Astrocyte (in vitro differentiated cells and primary cell): ENCODE measurements at regions not wholly inside any gene's neighbourhood (a gene's known extent, or its start where the extent isn't known, plus 50 kb on each side); places are given as distances from the start of the nearest gene placed in this dataset.

ENCODE experiments used
- DNase-seq: peaks from one replicate; pipeline ENCODE4 v3.0.0-alpha.2; 2010; ENCODE audit warnings: low read depth
- FAIRE-seq: peaks from 2 replicates; lab custom pipeline; 2011; peaks lifted over from hg19 to GRCh38; lab: Jason Lieb, UNC
- H2AFZ ChIP-seq: 2 replicates; pipeline ENCODE4 v1.6.0; 2012; ENCODE audit warnings: low read depth, low read length, inconsistent platforms
- H3K27ac ChIP-seq: 2 replicates; pipeline ENCODE4 v1.5.1; 2011; ENCODE audit warnings: low read depth, low read length, inconsistent platforms
- H3K27me3 ChIP-seq: 2 replicates; pipeline ENCODE4 v1.6.0; 2011; ENCODE audit warnings: low read length, inconsistent platforms; ENCODE audit not compliant: insufficient read depth
- H3K36me3 ChIP-seq: 2 replicates; pipeline ENCODE4 v1.5.1; 2011; ENCODE audit warnings: low read length, inconsistent platforms; ENCODE audit not compliant: insufficient read depth
- H3K4me1 ChIP-seq: 2 replicates; pipeline ENCODE4 v1.5.1; 2011; ENCODE audit warnings: low read length, inconsistent platforms; ENCODE audit not compliant: insufficient read depth
- H3K4me2 ChIP-seq: 2 replicates; pipeline ENCODE4 v1.6.0; 2012; ENCODE audit warnings: low read length, inconsistent platforms
- H3K4me3 ChIP-seq: 2 replicates; pipeline ENCODE4 v1.5.1; 2011; ENCODE audit warnings: low read depth, mild to moderate bottlenecking, low read length, inconsistent platforms; ENCODE audit not compliant: insufficient read depth
- H3K79me2 ChIP-seq: 2 replicates; pipeline ENCODE4 v1.6.0; 2012; ENCODE audit warnings: mild to moderate bottlenecking, low read length, inconsistent platforms; ENCODE audit not compliant: insufficient read depth
- H3K9ac ChIP-seq: 2 replicates; pipeline ENCODE4 v1.6.0; 2012; ENCODE audit warnings: mild to moderate bottlenecking, low read length, inconsistent platforms
- H3K9me3 ChIP-seq: 2 replicates; pipeline ENCODE4 v1.5.1; 2012; ENCODE audit warnings: low read depth, mild to moderate bottlenecking, low read length, inconsistent platforms; ENCODE audit not compliant: insufficient read depth
- H4K20me1 ChIP-seq: 2 replicates; pipeline ENCODE4 v1.6.0; 2012; ENCODE audit warnings: low read length, inconsistent platforms; ENCODE audit not compliant: insufficient read depth
- H3K27ac Mint-ChIP-seq: one replicate; pipeline ENCODE4 v1.8.0; 2021; ENCODE audit warnings: mild to moderate bottlenecking, mixed read lengths; ENCODE audit not compliant: unreplicated experiment
- H3K27me3 Mint-ChIP-seq: one replicate; pipeline ENCODE4 v1.8.0; 2021; ENCODE audit warnings: low read depth, mixed read lengths; ENCODE audit not compliant: unreplicated experiment
- H3K36me3 Mint-ChIP-seq: one replicate; pipeline ENCODE4 v1.8.0; 2021; ENCODE audit warnings: low read depth, mixed read lengths; ENCODE audit not compliant: unreplicated experiment
- H3K4me1 Mint-ChIP-seq: one replicate; pipeline ENCODE4 v1.8.0; 2021; ENCODE audit warnings: low read depth, mixed read lengths; ENCODE audit not compliant: unreplicated experiment
- H3K4me3 Mint-ChIP-seq: one replicate; pipeline ENCODE4 v1.8.0; 2021; ENCODE audit warnings: mild to moderate bottlenecking, moderate library complexity, mixed read lengths; ENCODE audit not compliant: unreplicated experiment
- H3K9me3 Mint-ChIP-seq: one replicate; pipeline ENCODE4 v1.8.0; 2021; ENCODE audit warnings: mild to moderate bottlenecking, mixed read lengths; ENCODE audit not compliant: unreplicated experiment
- EZH2 ChIP-seq: IDR thresholded peaks from 2 replicates; pipeline ENCODE4 v1.6.1; 2012; ENCODE audit warnings: mild to moderate bottlenecking, low read length, inconsistent platforms; ENCODE audit not compliant: insufficient read depth
- TF ChIP-seq, protein P1 (sequence below): IDR thresholded peaks from 2 replicates; pipeline ENCODE4 v1.5.1; 2011; ENCODE audit warnings: low read depth, mild to moderate bottlenecking, inconsistent platforms, low read length, moderate library complexity; ENCODE audit not compliant: insufficient read depth

- Histone ChIP-seq H2AFZ (no peak overlapping the region), H3K79me2 (peaks cover 8% of the 10 kb centered on the region), H3K4me1 (no peaks in the 10 kb centered on the region), H4K20me1 (peaks cover 4% of the 10 kb centered on the region), H3K9me3 (no peaks in the 10 kb centered on the region), H3K9ac (no peak overlapping the region), H3K36me3 (no peaks in the 10 kb centered on the region), H3K27ac (no peak overlapping the region), H3K4me3 (no peak overlapping the region), H3K4me2 (no peak overlapping the region), H3K27me3 (no peaks in the 10 kb centered on the region)
- H3K27me3 Mint-ChIP-seq, result no peaks in the 10 kb centered on the region
- H3K9me3 Mint-ChIP-seq, result no peaks in the 10 kb centered on the region
- H3K36me3 Mint-ChIP-seq, result no peaks in the 10 kb centered on the region
- no peak overlapping the region for H3K4me3 Mint-ChIP-seq
- DNase-seq (no peak), FAIRE-seq (no peak)
- no peak for TF ChIP-seq EZH2
- TF ChIP-seq, protein P1, sequence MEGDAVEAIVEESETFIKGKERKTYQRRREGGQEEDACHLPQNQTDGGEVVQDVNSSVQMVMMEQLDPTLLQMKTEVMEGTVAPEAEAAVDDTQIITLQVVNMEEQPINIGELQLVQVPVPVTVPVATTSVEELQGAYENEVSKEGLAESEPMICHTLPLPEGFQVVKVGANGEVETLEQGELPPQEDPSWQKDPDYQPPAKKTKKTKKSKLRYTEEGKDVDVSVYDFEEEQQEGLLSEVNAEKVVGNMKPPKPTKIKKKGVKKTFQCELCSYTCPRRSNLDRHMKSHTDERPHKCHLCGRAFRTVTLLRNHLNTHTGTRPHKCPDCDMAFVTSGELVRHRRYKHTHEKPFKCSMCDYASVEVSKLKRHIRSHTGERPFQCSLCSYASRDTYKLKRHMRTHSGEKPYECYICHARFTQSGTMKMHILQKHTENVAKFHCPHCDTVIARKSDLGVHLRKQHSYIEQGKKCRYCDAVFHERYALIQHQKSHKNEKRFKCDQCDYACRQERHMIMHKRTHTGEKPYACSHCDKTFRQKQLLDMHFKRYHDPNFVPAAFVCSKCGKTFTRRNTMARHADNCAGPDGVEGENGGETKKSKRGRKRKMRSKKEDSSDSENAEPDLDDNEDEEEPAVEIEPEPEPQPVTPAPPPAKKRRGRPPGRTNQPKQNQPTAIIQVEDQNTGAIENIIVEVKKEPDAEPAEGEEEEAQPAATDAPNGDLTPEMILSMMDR, result no peak
- no peak overlapping the region for H3K27ac Mint-ChIP-seq
- peaks cover 14% of the 10 kb centered on the region for H3K4me1 Mint-ChIP-seq
Measured at GRCh38 chr1:232501854-232502253, 128.1 kb downstream of the SIPA1L2 start.

- no peak for FAIRE-seq
- no peaks in the 10 kb centered on the region for H3K27me3 Mint-ChIP-seq
- Histone ChIP-seq H3K27ac (no peak overlapping the region), H3K36me3 (no peaks in the 10 kb centered on the region), H3K9ac (no peak overlapping the region), H3K79me2 (no peaks in the 10 kb centered on the region), H3K9me3 (no peaks in the 10 kb centered on the region), H3K4me1 (no peaks in the 10 kb centered on the region), H3K4me3 (no peak overlapping the region), H3K4me2 (no peak overlapping the region), H3K27me3 (no peaks in the 10 kb centered on the region), H2AFZ (no peak overlapping the region), H4K20me1 (peaks cover 4% of the 10 kb centered on the region)
- DNase-seq, result no peak
- H3K4me3 Mint-ChIP-seq, result no peak overlapping the region
- H3K27ac Mint-ChIP-seq, result no peak overlapping the region
- peaks cover 9% of the 10 kb centered on the region for H3K4me1 Mint-ChIP-seq
- TF ChIP-seq, protein P1, result no peak
- no peak for TF ChIP-seq EZH2
- no peaks in the 10 kb centered on the region for H3K9me3 Mint-ChIP-seq
- no peaks in the 10 kb centered on the region for H3K36me3 Mint-ChIP-seq
Measured at GRCh38 chr1:232499188-232499587, 130.7 kb downstream of the SIPA1L2 start.

DNA sequence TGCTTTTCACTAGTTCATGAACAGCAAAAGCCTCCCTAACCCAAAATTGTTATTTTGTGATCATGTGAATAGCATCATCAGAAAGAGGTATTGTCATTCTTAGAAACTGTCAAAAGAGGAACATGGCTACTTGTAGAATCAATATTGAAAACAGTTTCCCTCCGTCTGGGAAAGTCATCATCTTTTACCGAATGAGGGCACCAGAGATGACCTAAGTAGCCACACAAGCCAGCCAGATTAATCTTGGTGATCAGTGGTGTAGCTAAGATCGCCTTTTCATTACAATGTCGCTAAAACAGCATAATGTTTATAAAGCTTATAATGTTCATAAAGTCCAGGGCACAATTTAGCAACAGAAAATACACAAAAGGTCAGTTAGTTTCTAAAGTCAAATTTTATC, 136.1 kb downstream of the SIPA1L2 start:
- H3K9me3 Mint-ChIP-seq, result no peaks in the 10 kb centered on the region
- Histone ChIP-seq H3K4me3 (no peak overlapping the region), H3K4me2 (no peak overlapping the region), H3K4me1 (no peaks in the 10 kb centered on the region), H3K9me3 (no peaks in the 10 kb centered on the region), H4K20me1 (no peaks in the 10 kb centered on the region), H3K27ac (no peak overlapping the region), H2AFZ (no peak overlapping the region), H3K79me2 (no peaks in the 10 kb centered on the region), H3K9ac (no peak overlapping the region), H3K27me3 (no peaks in the 10 kb centered on the region), H3K36me3 (peaks cover 5% of the 10 kb centered on the region)
- DNase-seq (no peak), FAIRE-seq (no peak)
- H3K4me1 Mint-ChIP-seq, result peaks cover 9% of the 10 kb centered on the region
- peaks cover 14% of the 10 kb centered on the region for H3K36me3 Mint-ChIP-seq
- H3K4me3 Mint-ChIP-seq, result no peak overlapping the region
- no peak overlapping the region for H3K27ac Mint-ChIP-seq
- H3K27me3 Mint-ChIP-seq, result no peaks in the 10 kb centered on the region
- TF ChIP-seq, protein P1, result no peak
- no peak for TF ChIP-seq EZH2
